ENCODE measurements at regions not wholly inside any gene's neighbourhood (a gene's known extent, or its start where the extent isn't known, plus 50 kb on each side); places are given as distances from the start of the nearest gene placed in this dataset.
"Not testable (repeated sequence)": the region's sequence is repeated elsewhere in the genome, so short reads cannot be mapped to it uniquely, and the experiment has no call there.

DNA sequence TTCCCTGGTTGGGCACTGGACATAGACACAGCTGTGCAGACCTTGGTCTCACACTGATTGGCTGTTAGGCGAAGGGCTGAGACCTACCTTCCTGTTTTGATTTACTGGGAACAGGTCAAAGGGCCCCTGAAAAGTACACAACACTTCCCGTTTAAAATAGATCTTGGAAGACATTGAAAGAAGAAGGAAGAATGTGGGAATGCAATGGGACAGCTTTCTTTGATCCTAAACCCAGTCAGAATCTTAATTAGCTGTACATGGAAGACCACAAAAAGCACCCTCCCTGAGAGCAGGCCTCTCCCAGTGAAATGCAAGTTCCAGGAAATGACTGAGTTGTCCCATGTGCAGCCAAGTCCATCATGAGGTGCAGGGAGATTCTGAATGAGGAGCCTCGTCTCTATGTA lies 83.6 kb upstream of the EXOC2 start:
- POLR2A ChIA-PET = no interaction called here

DNA sequence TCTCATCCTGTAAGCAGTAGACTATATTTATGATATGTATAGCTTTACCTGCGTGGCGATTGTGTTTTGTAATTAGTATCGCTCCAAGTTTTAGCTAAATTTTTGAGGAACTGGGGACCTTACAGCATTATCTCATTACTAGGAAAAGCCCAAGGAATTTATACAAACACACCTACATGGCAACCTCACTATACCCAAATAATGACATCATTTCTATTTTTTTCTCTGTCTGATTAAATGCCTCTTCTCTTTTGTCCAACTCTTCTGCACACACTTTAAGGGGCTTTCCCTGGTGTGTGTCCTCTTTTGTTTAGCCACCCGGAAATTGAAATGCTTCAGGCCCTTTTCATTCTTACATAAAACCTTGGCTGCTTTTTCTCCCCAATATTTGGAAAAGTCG lies 82.9 kb upstream of the EXOC2 start:
- H3K4me3 Mint-ChIP-seq (ENCODE audit: unreplicated experiment) = no peak overlapping the region
- intact Hi-C loops (cut with micrococcal nuclease; ENCODE audit: unreplicated experiment) = no loop called here
- CTCF ChIA-PET = no interaction called here
- TF ChIP-seq, protein P1, sequence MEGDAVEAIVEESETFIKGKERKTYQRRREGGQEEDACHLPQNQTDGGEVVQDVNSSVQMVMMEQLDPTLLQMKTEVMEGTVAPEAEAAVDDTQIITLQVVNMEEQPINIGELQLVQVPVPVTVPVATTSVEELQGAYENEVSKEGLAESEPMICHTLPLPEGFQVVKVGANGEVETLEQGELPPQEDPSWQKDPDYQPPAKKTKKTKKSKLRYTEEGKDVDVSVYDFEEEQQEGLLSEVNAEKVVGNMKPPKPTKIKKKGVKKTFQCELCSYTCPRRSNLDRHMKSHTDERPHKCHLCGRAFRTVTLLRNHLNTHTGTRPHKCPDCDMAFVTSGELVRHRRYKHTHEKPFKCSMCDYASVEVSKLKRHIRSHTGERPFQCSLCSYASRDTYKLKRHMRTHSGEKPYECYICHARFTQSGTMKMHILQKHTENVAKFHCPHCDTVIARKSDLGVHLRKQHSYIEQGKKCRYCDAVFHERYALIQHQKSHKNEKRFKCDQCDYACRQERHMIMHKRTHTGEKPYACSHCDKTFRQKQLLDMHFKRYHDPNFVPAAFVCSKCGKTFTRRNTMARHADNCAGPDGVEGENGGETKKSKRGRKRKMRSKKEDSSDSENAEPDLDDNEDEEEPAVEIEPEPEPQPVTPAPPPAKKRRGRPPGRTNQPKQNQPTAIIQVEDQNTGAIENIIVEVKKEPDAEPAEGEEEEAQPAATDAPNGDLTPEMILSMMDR (IDR thresholded peaks at IDR 0.05; ENCODE audit: insufficient read depth in 1 of 2, low read depth in 1 of 2, low read length in 1 of 2, severe bottlenecking in 1 of 2, unreplicated experiment in 1 of 2) = no peak
- no peaks in the 10 kb centered on the region for H3K9me3 Mint-ChIP-seq (ENCODE audit: unreplicated experiment)
- Histone ChIP-seq H3K4me1 (no peaks in the 10 kb centered on the region), H3K36me3 (ENCODE audit: control insufficient read depth, insufficient read depth, low read length) (no peaks in the 10 kb centered on the region), H3K9me3 (no peaks in the 10 kb centered on the region), H3K27me3 (replicated peaks; ENCODE audit: control insufficient read depth, insufficient read depth, low read length) (no peaks in the 10 kb centered on the region; the same call in 1 of the 2 replicates), H3K4me3 (ENCODE audit: low read depth, low read length) (no peak overlapping the region)
- POLR2A ChIA-PET = no interaction called here
- BruUV-seq (replicated peaks) = no TSS peak
- no peak for DNase-seq
- no peaks in the 10 kb centered on the region for H3K36me3 Mint-ChIP-seq (ENCODE audit: insufficient read depth, unreplicated experiment)
- no peak overlapping the region for H3K27ac Mint-ChIP-seq (ENCODE audit: unreplicated experiment)
- H3K27me3 Mint-ChIP-seq (ENCODE audit: insufficient read depth, unreplicated experiment) = peaks cover 23% of the 10 kb centered on the region
- peaks cover 5% of the 10 kb centered on the region for H3K4me1 Mint-ChIP-seq (ENCODE audit: low read depth, unreplicated experiment)

More for the DNA sequence above, 83.6 kb upstream of the EXOC2 start:
- no peak overlapping the region for H3K4me3 Mint-ChIP-seq (ENCODE audit: unreplicated experiment)
- CTCF ChIA-PET = no interaction called here
- no peak for DNase-seq
- peaks cover 6% of the 10 kb centered on the region for H3K4me1 Mint-ChIP-seq (ENCODE audit: low read depth, unreplicated experiment)
- intact Hi-C loops (cut with micrococcal nuclease; ENCODE audit: unreplicated experiment) = no loop called here
- no peaks in the 10 kb centered on the region for H3K36me3 Mint-ChIP-seq (ENCODE audit: insufficient read depth, unreplicated experiment)
- H3K4me3 ChIP-seq (ENCODE audit: low read depth, low read length) = no peak overlapping the region
- no peaks in the 10 kb centered on the region for H3K9me3 ChIP-seq
- no peaks in the 10 kb centered on the region for H3K9me3 Mint-ChIP-seq (ENCODE audit: unreplicated experiment)
- H3K36me3 ChIP-seq (ENCODE audit: control insufficient read depth, insufficient read depth, low read length) = no peaks in the 10 kb centered on the region
- peaks cover 4% of the 10 kb centered on the region; the same call in 1 of the 2 replicates for H3K4me1 ChIP-seq
- no peaks in the 10 kb centered on the region; the same call in 1 of the 2 replicates for H3K27me3 ChIP-seq (replicated peaks; ENCODE audit: control insufficient read depth, insufficient read depth, low read length)
- no TSS peak for BruUV-seq (replicated peaks)
- TF ChIP-seq, protein P1 (IDR thresholded peaks at IDR 0.05; ENCODE audit: insufficient read depth in 1 of 2, low read depth in 1 of 2, low read length in 1 of 2, severe bottlenecking in 1 of 2, unreplicated experiment in 1 of 2) = no peak
- H3K27ac Mint-ChIP-seq (ENCODE audit: unreplicated experiment) = no peak overlapping the region
- H3K27me3 Mint-ChIP-seq (ENCODE audit: insufficient read depth, unreplicated experiment) = peaks cover 21% of the 10 kb centered on the region

DNA sequence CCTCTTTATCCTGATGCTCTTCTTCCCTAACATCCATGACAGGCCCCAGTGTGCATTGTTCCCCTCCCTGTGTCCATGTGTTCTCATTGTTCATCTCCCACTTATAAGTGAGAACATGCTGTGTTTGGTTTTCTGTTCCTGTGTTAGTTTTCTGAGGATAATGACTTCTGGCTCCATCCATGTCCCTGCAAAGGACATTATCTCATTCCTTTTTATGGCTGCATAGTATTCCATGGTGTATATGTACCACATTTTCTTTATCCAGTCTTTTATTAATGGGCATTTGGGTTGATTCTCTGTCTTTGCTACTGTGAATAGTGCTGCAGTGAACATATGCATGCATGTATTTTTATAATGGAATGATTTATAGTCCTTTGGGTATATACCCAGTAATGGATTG lies 78.7 kb upstream of the EXOC2 start:
- DNase-seq; CTCF ChIA-PET; H3K9me3 Mint-ChIP-seq (ENCODE audit: unreplicated experiment); BruUV-seq (replicated peaks); H3K36me3 ChIP-seq (ENCODE audit: control insufficient read depth, insufficient read depth, low read length); H3K4me3 Mint-ChIP-seq (ENCODE audit: unreplicated experiment); POLR2A ChIA-PET; H3K36me3 Mint-ChIP-seq (ENCODE audit: insufficient read depth, unreplicated experiment); H3K4me3 ChIP-seq (ENCODE audit: low read depth, low read length); H3K27me3 ChIP-seq (replicated peaks; ENCODE audit: control insufficient read depth, insufficient read depth, low read length); intact Hi-C loops (cut with micrococcal nuclease; ENCODE audit: unreplicated experiment); H3K4me1 ChIP-seq; H3K27ac Mint-ChIP-seq (ENCODE audit: unreplicated experiment); H3K9me3 ChIP-seq; H3K4me1 Mint-ChIP-seq (ENCODE audit: low read depth, unreplicated experiment): not testable (repeated sequence)
- peaks cover 16% of the 10 kb centered on the region for H3K27me3 Mint-ChIP-seq (ENCODE audit: insufficient read depth, unreplicated experiment)
